ENCODE measurements at regions not wholly inside any gene's neighbourhood (a gene's known extent, or its start where the extent isn't known, plus 50 kb on each side); places are given as distances from the start of the nearest gene placed in this dataset.

- TF ChIP-seq EZH2 (IDR thresholded peaks at IDR 0.05; ENCODE audit: borderline replicate concordance, low read length) (no peak), CTCF (IDR thresholded peaks at IDR 0.05; ENCODE audit: low read length) (no peak)
- no peak overlapping the region for H3K27ac ChIP-seq (ENCODE audit: low read depth, low read length, poor library complexity, severe bottlenecking)
- no peaks in the 10 kb centered on the region for H3K36me3 ChIP-seq (ENCODE audit: insufficient read depth, low read length)
- H2AFZ ChIP-seq (ENCODE audit: low read length) = no peak overlapping the region
- no peaks in the 10 kb centered on the region for H4K20me1 ChIP-seq (ENCODE audit: insufficient read depth, low read length)
- H3K79me2 ChIP-seq (ENCODE audit: insufficient read depth, low read length) = no peaks in the 10 kb centered on the region
- H3K27me3 ChIP-seq (ENCODE audit: insufficient read depth, low read length) = no peaks in the 10 kb centered on the region
- H3K9me2 ChIP-seq (ENCODE audit: low read depth, low read length) = no peaks in the 10 kb centered on the region
- no peaks in the 10 kb centered on the region for H3K4me1 ChIP-seq (ENCODE audit: insufficient read depth, low read length, severe bottlenecking)
- no peak overlapping the region for H3K9ac ChIP-seq (ENCODE audit: low read length)
- no peaks in the 10 kb centered on the region for H3F3A ChIP-seq (ENCODE audit: insufficient read depth, low read length)
- H3K4me2 ChIP-seq (ENCODE audit: low read length) = no peak overlapping the region
- H3K9me3 ChIP-seq (ENCODE audit: low read length) = no peaks in the 10 kb centered on the region
- H3K4me3 ChIP-seq (ENCODE audit: low read depth, low read length, poor library complexity, severe bottlenecking) = no peak overlapping the region
These were observed 374.2 kb downstream of the SH2D1A start for GRCh38 chrX:124720532-124720931.

- Histone ChIP-seq H3K4me3 (ENCODE audit: low read depth, low read length, poor library complexity, severe bottlenecking) (no peak overlapping the region), H3K9me3 (ENCODE audit: low read length) (no peaks in the 10 kb centered on the region), H3K79me2 (ENCODE audit: insufficient read depth, low read length) (no peaks in the 10 kb centered on the region), H3K9ac (ENCODE audit: low read length) (no peak overlapping the region), H3K4me2 (ENCODE audit: low read length) (no peak overlapping the region), H3K4me1 (ENCODE audit: insufficient read depth, low read length, severe bottlenecking) (no peaks in the 10 kb centered on the region), H3F3A (ENCODE audit: insufficient read depth, low read length) (no peaks in the 10 kb centered on the region), H2AFZ (ENCODE audit: low read length) (no peak overlapping the region), H3K27me3 (ENCODE audit: insufficient read depth, low read length) (no peaks in the 10 kb centered on the region), H3K9me2 (ENCODE audit: low read depth, low read length) (no peaks in the 10 kb centered on the region), H4K20me1 (ENCODE audit: insufficient read depth, low read length) (no peaks in the 10 kb centered on the region), H3K27ac (ENCODE audit: low read depth, low read length, poor library complexity, severe bottlenecking) (no peak overlapping the region), H3K36me3 (ENCODE audit: insufficient read depth, low read length) (no peaks in the 10 kb centered on the region)
- TF ChIP-seq EZH2 (IDR thresholded peaks at IDR 0.05; ENCODE audit: borderline replicate concordance, low read length) (no peak), CTCF (IDR thresholded peaks at IDR 0.05; ENCODE audit: low read length) (no peak)
These were observed 379.1 kb downstream of the SH2D1A start for GRCh38 chrX:124725502-124725901.

GRCh38 chrX:124726292-124726691, 379.9 kb downstream of the SH2D1A start:
- Histone ChIP-seq H3K4me1 (ENCODE audit: insufficient read depth, low read length, severe bottlenecking) (no peaks in the 10 kb centered on the region), H3K27me3 (ENCODE audit: insufficient read depth, low read length) (no peaks in the 10 kb centered on the region), H3K4me2 (ENCODE audit: low read length) (no peak overlapping the region), H4K20me1 (ENCODE audit: insufficient read depth, low read length) (no peaks in the 10 kb centered on the region), H3K36me3 (ENCODE audit: insufficient read depth, low read length) (no peaks in the 10 kb centered on the region), H3K4me3 (ENCODE audit: low read depth, low read length, poor library complexity, severe bottlenecking) (no peak overlapping the region), H3F3A (ENCODE audit: insufficient read depth, low read length) (no peaks in the 10 kb centered on the region), H3K9me2 (ENCODE audit: low read depth, low read length) (no peaks in the 10 kb centered on the region), H3K27ac (ENCODE audit: low read depth, low read length, poor library complexity, severe bottlenecking) (no peak overlapping the region), H3K79me2 (ENCODE audit: insufficient read depth, low read length) (no peaks in the 10 kb centered on the region), H3K9ac (ENCODE audit: low read length) (no peak overlapping the region), H2AFZ (ENCODE audit: low read length) (no peak overlapping the region), H3K9me3 (ENCODE audit: low read length) (no peaks in the 10 kb centered on the region)
- no peak for TF ChIP-seq EZH2 (IDR thresholded peaks at IDR 0.05; ENCODE audit: borderline replicate concordance, low read length)
- no peak for TF ChIP-seq CTCF (IDR thresholded peaks at IDR 0.05; ENCODE audit: low read length)
